ENCODE measurements at regions not wholly inside any gene's neighbourhood (a gene's known extent, or its start where the extent isn't known, plus 50 kb on each side); places are given as distances from the start of the nearest gene placed in this dataset.

DNA sequence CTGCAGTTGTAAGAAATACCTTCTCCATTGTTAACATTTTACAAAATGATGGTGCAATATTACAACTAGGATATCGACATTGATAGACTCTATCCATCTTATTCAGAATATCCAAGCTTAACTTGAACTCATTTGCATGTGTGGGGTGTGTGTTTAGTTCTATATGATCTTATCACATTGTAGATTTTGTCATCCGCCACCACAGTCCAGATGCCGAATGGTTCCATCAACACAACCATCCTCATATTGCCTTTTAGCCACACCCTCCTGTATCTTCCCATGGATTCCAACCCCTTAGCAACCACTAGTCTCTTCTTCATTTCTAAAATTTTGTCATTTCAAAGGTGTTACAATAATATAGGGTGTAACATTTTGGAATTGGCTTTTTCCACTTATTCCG lies 452.9 kb upstream of the AKR1E2 start:
- Histone ChIP-seq H3K9me3 (ENCODE audit: control insufficient read depth, insufficient read depth, low read depth, low read length) (no peaks in the 10 kb centered on the region), H3K36me3 (ENCODE audit: control insufficient read depth in 2 of 2, insufficient read depth in 1 of 2, low read length in 2 of 2) (no peaks in the 10 kb centered on the region), H3K4me1 (ENCODE audit: control insufficient read depth, insufficient read depth, low read length) (0 out of 2 replicates have a peak, but pooled peaks cover 4% of the 10 kb centered on the region), H3K4me3 (ENCODE audit: low read depth, low read length) (no peak overlapping the region), H3K27ac (ENCODE audit: extremely low read depth, low read depth, low read length) (no peak overlapping the region)
- ChIA-PET POLR2A (no interaction called here), CTCF (interaction anchor here (0.7 kb wide), 1 partner anchor 1008 kb away, joined by 3 read pairs; no protein-coding TSS in a partner anchor)
- TF ChIP-seq ZNF350 (tag by site-specific recombination; IDR thresholded peaks at IDR 0.05) (no peak), ZNF621 (tag by site-specific recombination; IDR thresholded peaks at IDR 0.05) (no peak), SP3 (tag by site-specific recombination; IDR thresholded peaks at IDR 0.05) (no peak)
- TF ChIP-seq, protein P1, sequence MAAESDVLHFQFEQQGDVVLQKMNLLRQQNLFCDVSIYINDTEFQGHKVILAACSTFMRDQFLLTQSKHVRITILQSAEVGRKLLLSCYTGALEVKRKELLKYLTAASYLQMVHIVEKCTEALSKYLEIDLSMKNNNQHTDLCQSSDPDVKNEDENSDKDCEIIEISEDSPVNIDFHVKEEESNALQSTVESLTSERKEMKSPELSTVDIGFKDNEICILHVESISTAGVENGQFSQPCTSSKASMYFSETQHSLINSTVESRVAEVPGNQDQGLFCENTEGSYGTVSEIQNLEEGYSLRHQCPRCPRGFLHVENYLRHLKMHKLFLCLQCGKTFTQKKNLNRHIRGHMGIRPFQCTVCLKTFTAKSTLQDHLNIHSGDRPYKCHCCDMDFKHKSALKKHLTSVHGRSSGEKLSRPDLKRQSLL (tag by site-specific recombination; IDR thresholded peaks at IDR 0.05), result no peak

DNA sequence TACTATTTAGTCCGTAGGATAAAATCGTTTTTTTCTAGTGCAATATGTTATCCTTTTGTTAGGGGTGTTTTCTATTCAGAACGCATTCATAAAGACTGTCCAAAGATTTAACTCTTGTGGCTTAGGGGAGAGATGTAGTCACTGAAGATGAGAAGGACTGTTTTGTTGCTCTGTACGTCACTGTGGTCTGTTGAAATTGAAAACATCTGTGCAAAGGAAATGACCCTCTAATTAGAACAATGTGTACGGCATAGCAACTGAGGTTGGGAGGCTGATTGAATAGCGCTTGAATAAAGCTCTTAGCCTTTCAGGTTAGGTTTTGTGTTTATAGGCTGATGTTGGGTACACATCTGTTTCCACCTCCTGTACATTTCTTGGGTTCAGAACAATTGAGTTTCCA lies 453.4 kb upstream of the AKR1E2 start:
- no peaks in the 10 kb centered on the region for H3K9me3 ChIP-seq (ENCODE audit: control insufficient read depth, insufficient read depth, low read depth, low read length)
- TF ChIP-seq HOXD13 (CRISPR knock-in tag; IDR thresholded peaks at IDR 0.05; ENCODE audit: borderline replicate concordance), result no peak
- no peak for TF ChIP-seq SALL2 (tag by site-specific recombination; IDR thresholded peaks at IDR 0.05; ENCODE audit: borderline replicate concordance)
- no peak for TF ChIP-seq ZFP69B (tag by site-specific recombination; IDR thresholded peaks at IDR 0.05)
- TF ChIP-seq, protein P2, sequence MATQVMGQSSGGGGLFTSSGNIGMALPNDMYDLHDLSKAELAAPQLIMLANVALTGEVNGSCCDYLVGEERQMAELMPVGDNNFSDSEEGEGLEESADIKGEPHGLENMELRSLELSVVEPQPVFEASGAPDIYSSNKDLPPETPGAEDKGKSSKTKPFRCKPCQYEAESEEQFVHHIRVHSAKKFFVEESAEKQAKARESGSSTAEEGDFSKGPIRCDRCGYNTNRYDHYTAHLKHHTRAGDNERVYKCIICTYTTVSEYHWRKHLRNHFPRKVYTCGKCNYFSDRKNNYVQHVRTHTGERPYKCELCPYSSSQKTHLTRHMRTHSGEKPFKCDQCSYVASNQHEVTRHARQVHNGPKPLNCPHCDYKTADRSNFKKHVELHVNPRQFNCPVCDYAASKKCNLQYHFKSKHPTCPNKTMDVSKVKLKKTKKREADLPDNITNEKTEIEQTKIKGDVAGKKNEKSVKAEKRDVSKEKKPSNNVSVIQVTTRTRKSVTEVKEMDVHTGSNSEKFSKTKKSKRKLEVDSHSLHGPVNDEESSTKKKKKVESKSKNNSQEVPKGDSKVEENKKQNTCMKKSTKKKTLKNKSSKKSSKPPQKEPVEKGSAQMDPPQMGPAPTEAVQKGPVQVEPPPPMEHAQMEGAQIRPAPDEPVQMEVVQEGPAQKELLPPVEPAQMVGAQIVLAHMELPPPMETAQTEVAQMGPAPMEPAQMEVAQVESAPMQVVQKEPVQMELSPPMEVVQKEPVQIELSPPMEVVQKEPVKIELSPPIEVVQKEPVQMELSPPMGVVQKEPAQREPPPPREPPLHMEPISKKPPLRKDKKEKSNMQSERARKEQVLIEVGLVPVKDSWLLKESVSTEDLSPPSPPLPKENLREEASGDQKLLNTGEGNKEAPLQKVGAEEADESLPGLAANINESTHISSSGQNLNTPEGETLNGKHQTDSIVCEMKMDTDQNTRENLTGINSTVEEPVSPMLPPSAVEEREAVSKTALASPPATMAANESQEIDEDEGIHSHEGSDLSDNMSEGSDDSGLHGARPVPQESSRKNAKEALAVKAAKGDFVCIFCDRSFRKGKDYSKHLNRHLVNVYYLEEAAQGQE (tag by site-specific recombination; IDR thresholded peaks at IDR 0.05), result no peak
- TF ChIP-seq ZNF138 (tag by site-specific recombination; IDR thresholded peaks at IDR 0.05; ENCODE audit: borderline replicate concordance), result no peak
- no peak for TF ChIP-seq ZNF600 (tag by site-specific recombination; IDR thresholded peaks at IDR 0.05)
- TF ChIP-seq, protein P3, sequence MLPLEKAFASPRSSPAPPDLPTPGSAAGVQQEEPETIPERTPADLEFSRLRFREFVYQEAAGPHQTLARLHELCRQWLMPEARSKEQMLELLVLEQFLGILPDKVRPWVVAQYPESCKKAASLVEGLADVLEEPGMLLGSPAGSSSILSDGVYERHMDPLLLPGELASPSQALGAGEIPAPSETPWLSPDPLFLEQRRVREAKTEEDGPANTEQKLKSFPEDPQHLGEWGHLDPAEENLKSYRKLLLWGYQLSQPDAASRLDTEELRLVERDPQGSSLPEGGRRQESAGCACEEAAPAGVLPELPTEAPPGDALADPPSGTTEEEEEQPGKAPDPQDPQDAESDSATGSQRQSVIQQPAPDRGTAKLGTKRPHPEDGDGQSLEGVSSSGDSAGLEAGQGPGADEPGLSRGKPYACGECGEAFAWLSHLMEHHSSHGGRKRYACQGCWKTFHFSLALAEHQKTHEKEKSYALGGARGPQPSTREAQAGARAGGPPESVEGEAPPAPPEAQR (tag by site-specific recombination; IDR thresholded peaks at IDR 0.05), result no peak
- 0 out of 2 replicates have a peak, but pooled peaks have one; percentile 34 for TF ChIP-seq ZNF629 (tag by site-specific recombination; IDR thresholded peaks at IDR 0.05)
- TF ChIP-seq FEZF1 (tag by site-specific recombination; IDR thresholded peaks at IDR 0.05), result no peak
- TF ChIP-seq GLIS1 (tag by site-specific recombination; IDR thresholded peaks at IDR 0.05), result peak; percentile 10; the same call in 1 of the 2 replicates
- no peak for TF ChIP-seq ZNF830 (tag by site-specific recombination; IDR thresholded peaks at IDR 0.05; ENCODE audit: low read depth)
- TF ChIP-seq, protein P4, sequence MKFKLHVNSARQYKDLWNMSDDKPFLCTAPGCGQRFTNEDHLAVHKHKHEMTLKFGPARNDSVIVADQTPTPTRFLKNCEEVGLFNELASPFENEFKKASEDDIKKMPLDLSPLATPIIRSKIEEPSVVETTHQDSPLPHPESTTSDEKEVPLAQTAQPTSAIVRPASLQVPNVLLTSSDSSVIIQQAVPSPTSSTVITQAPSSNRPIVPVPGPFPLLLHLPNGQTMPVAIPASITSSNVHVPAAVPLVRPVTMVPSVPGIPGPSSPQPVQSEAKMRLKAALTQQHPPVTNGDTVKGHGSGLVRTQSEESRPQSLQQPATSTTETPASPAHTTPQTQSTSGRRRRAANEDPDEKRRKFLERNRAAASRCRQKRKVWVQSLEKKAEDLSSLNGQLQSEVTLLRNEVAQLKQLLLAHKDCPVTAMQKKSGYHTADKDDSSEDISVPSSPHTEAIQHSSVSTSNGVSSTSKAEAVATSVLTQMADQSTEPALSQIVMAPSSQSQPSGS (tag by site-specific recombination; IDR thresholded peaks at IDR 0.05; ENCODE audit: low read depth), result no peak
- TF ChIP-seq ZNF23 (tag by site-specific recombination; IDR thresholded peaks at IDR 0.05; ENCODE audit: borderline replicate concordance), result no peak
- no peak for TF ChIP-seq ZNF184 (tag by site-specific recombination; IDR thresholded peaks at IDR 0.05)
- peak; percentile 51; the same call in 1 of the 2 replicates for TF ChIP-seq WT1 (tag by site-specific recombination; IDR thresholded peaks at IDR 0.05)
- no peak for TF ChIP-seq SCRT1 (tag by site-specific recombination; IDR thresholded peaks at IDR 0.05; ENCODE audit: borderline replicate concordance)
- ChIA-PET CTCF (interaction anchor here (0.7 kb wide), 1 partner anchor 1007 kb away, joined by 3 read pairs; no protein-coding TSS in a partner anchor), POLR2A (no interaction called here)
- H3K4me1 ChIP-seq (ENCODE audit: control insufficient read depth, insufficient read depth, low read length), result 0 out of 2 replicates have a peak, but pooled peaks cover 4% of the 10 kb centered on the region
- H3K36me3 ChIP-seq (ENCODE audit: control insufficient read depth in 2 of 2, insufficient read depth in 1 of 2, low read length in 2 of 2), result no peaks in the 10 kb centered on the region
- H3K27ac ChIP-seq (ENCODE audit: extremely low read depth, low read depth, low read length), result no peak overlapping the region
- no peak overlapping the region for H3K4me3 ChIP-seq (ENCODE audit: low read depth, low read length)
